ENCODE measurements at regions not wholly inside any gene's neighbourhood (a gene's known extent, or its start where the extent isn't known, plus 50 kb on each side); places are given as distances from the start of the nearest gene placed in this dataset.
"Not testable (repeated sequence)": the region's sequence is repeated elsewhere in the genome, so short reads cannot be mapped to it uniquely, and the experiment has no call there.

GRCh38 chr12:78338054-78338785 lies 507.5 kb downstream of the NAV3 start:
- no peak for DNase-seq

GRCh38 chr12:78340406-78340805 lies 509.7 kb downstream of the NAV3 start:
- no peak for DNase-seq

DNA sequence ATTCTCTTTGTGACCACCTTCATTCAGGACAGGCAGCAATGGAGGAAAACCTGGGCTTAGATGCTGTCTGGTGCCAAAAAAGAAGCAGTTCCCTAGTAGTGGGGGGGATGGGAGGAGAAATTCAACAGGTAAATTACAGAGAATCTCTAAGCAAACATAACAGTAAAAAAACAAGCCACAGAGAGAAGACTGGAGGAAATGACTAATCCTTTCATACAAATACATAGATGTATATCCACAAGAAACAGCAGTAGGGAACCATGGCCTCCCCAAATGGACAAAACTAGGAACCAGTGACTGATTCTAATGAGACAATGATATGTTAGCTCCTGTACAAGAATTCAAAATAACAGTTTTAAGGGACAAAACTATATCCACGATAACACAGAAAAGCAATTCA lies 513.0 kb downstream of the NAV3 start:
- no peak for DNase-seq

GRCh38 chr12:78359520-78359919 lies 505.1 kb upstream of the SYT1 start:
- peak; percentile 27 for DNase-seq

DNA sequence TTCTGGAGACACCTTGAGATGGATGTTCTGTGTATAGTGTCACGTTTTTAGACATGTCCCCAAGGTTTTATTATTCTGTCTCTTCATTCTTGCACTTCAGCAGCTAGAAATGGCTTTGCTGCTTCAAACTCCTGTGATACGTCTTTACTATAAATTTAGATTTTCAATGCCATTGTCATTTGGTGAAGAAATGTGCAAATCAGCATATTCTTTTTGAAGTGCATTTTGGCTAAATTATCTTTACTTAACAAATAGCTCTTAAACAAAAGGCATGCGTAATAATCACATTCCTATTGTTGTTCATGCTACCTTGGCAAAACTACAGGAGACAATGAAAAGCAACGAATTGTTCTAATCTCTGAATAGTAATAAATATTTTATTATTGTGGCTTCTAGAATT lies 502.9 kb upstream of the SYT1 start:
- DNase-seq: no peak

DNA sequence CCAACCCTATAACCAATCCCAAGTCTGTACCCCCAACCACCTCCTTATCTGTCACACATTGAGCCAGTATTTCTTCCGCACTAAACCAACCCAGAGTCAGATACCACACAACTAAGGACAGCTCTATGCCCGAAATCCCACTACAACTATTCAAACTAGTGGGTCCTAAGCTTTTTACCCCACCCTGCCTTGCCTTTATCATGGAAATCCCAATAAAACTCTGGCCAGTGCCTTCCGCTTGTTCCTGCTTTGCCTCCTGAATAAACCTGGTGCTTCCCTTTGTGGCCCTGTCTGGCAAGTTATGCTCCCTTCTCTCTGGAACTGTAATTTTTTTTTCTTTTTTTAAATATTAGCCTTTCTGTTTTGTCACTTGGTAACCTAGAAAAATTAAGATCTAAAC lies 493.3 kb upstream of the SYT1 start:
- DNase-seq: no peak

DNA sequence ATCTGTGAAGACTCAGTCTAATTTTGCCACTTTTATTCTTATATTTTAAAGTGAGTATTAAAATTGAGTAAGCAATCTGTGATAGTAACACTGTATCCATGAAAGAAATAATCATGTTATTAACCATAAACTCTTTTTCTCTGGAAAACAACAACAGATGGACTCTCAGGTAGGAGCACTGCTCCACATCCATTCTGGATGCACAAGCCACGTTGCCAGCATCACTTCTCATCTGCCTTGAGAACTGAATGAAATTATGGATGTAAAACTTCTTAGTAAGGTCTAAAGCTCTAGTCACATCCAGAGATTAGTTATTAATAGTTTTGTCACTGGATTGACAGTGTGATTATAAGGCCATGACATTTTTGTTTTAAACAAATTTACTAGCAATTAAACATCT lies 489.1 kb upstream of the SYT1 start:
- no peak for DNase-seq

GRCh38 chr12:78376257-78376656 lies 488.3 kb upstream of the SYT1 start:
- DNase-seq: no peak

DNA sequence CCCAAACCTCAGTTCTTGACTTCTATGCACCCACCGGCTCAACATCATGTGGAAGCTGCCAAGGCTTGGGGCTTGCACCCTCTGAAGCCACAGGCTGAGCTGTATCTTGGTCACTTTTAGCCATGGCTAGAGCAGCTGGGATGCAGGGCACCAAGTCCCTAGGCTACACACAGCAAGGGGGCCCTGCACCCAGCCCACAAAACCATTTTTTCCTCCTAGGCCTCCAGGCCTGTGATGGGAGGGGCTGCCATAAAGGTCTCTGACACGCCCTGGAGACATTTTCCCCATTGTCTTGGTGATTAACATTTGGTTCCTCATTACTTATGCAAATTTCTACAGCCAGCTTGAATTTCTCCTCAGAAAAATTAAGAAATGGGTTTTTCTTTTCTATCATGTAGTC lies 485.5 kb upstream of the SYT1 start:
- DNase-seq: not testable (repeated sequence)

- no peak for DNase-seq
Measured at GRCh38 chr12:78383414-78383813, 481.2 kb upstream of the SYT1 start.

DNA sequence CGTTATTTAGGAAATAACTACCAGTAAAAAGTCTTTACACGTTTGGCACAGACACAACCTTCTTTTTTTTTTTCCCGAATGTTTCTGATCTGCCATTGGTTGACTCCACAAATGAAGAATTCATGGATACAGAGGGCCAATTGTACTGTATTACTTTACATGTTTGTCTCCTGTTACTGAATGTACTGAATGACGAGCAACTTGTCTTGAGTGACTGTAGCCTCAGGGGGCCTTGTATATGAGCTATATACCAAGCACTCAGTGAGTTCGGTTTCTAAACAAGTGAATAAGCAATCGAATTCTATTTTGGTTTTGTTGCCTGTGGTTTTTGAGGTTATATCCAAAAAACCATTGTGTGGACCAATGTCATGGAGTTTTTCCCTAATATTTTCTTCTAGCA lies 480.0 kb upstream of the SYT1 start:
- no peak for DNase-seq

DNA sequence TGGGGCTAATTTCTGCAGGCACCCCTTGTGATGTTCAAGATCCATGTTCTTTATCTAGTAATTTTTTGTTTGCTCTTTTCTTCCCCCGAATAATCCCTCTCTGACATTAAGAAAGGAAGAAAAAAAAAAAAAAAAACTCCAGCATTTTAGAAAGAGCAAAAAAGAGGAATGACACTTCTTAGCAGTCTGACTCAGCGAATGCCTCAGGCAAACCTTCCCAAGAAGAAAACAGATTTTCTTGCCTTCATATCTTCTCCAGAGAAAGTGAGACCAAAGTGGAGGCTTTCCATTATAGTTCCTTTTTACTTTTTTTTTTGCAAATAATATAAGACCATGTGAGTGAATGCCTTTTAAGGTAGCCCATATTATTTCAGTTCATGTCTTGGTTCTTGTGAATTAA lies 479.0 kb upstream of the SYT1 start:
- DNase-seq: no peak

DNA sequence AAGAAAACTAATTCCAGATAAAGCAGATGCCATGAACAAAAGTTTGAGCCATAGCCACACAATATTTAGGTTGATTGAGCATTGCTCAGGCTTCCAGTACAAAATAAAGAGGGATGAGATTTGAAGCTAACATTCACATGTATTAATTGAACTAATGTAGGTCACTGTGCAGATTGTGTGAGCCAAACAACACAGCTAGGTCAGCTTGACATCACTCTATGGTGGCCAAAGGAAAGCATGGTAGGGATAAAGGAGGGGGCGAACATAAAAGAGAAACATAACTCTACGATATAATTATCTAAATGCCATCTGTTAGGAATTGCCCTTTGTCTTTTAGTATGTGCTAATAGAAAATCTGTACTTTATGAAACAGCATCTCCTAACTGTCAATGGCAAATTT lies 477.7 kb upstream of the SYT1 start:
- DNase-seq: no peak

GRCh38 chr12:78387721-78388120 lies 476.9 kb upstream of the SYT1 start:
- DNase-seq: no peak

- DNase-seq: peak; percentile 25
Measured at GRCh38 chr12:78388461-78388860, 476.1 kb upstream of the SYT1 start.

- no peak for DNase-seq
Measured at GRCh38 chr12:78390920-78391319, 473.7 kb upstream of the SYT1 start.

- DNase-seq: peak; percentile 60
Measured at GRCh38 chr12:78392918-78393317, 471.7 kb upstream of the SYT1 start.

DNA sequence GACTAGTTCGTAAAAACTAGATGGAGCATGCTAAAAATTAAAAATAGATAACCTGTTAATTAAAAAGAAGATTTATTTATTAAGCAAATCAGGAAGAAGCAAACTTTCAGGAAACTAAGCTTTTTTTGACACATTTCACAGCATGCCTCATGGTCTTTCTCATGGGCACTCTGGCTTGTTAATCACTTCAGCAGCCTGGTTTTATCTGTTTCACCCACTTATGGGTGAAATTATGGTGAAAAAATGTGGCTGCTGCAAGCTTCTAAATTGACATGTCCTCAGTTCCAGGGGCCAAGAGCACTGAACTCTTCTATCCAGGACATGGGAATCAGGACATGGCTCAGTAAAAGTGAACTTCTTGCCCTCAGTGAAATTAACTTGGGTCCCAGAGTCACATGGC lies 468.6 kb upstream of the SYT1 start:
- no peak for DNase-seq

DNA sequence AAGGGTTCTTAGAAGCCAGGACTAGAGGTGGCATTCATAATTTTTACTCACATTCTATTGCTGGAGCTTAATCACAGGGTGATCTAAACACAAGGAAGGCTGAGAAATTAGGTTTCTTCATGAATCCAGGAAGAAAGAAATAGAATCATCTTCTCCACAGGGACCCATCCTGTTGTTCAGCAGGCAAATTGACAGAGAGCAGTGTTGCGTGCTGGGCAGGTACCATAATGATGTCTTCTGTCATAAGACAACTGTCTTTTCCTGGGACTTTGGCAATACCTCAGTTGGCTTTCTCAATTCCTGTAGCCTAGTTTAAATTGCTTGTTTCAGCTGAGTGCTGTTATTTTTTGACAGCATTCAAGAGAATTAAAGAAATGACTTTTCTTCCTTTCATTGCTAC lies 468.0 kb upstream of the SYT1 start:
- DNase-seq: no peak

DNA sequence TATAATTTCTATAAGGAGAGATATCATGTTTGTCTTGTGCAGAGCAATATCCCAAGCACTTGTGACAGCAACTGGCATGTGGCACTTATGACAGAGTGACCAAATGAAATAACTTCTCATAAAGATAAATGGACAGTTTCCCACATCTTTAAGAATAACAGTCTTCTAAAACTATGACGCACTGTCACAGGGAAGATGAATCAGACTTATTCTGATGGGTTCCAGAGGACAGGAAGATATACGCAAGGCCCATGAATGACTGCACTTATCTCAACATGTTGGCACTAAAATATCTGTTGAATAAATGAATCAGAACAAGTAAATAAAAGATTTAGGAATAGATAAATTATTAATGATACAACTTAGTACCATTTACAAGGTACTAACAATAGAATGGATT lies 465.8 kb upstream of the SYT1 start:
- no peak for DNase-seq

DNA sequence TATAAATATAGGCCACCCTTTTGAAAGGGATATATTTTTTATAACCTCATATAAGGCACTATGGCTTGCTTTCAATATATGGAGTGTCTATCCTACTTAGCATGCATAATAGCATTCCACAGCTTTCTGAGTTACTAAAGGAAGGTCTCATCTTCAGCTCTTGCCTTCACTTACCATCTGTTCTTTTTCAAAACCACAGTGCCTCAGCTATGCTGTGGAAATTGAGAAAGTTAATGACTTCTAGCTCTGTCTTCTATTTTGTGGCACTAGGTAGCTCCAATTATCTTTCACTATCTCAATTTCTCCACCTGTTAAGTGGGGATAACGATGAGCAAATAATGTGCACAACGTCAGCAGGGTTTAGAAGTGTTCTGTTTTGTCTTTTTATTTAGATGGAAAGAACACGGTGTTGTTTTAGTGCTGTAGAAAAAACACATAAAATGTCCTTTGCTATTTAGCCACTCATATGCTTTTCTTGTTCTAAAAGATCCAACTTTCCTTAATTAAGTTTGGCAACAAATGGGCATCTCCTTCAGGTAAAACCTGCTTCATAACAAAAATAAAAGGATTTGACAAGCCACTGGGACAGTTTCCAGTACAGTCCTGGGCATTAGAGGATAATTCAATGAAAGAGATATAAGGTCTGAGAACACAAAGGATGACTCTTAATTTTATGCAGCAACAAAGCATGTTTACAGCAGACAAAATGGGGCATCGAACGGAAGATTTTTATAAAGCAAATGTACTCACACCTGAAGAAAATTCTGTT lies 462.0 kb upstream of the SYT1 start:
- no peak for DNase-seq

DNA sequence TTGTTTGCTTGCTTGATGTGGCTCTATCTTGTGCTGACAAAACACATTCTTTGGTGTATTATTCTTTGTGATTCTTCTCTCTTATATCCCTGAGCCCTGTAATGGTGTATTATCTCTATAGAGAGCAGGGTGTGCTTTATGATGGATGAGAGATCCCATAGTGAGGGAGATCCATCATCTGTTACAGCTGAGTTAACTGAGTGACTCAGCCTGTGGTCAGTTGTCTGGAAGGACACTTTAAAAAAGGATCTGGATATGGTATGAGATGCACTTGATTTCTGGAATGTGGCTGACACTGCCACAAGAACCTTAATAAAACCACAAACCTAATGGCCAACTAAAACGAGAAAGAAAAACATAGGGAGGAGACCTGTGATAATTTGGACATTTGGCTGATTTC lies 461.4 kb upstream of the SYT1 start:
- peak; percentile 29 for DNase-seq

DNA sequence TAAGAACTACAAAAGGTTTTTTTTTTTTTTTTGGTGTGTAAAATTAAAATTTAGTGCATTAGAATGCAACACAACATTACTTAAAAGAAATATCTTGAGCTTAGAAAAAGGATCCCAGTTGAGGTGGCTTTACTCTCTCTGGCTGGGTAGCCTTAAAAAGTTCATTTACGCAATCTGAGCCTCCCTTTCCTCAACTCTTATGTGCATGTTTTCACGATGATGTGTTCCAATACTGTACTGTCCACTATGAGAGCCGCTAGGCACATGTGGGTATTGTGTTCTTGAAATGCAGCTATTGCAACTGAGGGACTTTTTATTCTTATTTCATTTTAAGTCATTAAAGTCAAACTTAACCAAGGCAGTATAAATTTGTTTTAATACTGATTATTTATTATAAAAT lies 460.9 kb upstream of the SYT1 start:
- DNase-seq: no peak

DNA sequence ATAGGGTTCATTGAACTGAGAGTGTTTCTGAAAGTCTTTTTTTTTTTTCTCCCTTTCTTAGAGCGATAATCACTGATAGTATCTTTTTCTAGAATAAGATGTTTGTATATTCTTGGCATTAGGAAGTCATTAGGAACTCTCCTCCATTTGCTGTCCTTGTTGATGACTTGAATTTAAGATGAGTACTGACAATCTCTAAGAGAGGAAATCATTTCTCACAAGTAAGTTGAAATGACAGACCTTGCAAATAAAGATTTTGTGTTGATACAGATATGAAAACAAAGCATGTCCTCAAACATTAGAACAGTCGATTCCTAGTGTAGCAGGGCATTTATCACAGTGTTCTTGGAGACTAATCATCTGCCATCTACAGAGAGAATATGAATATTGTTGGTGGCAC lies 458.4 kb upstream of the SYT1 start:
- no peak for DNase-seq

- DNase-seq: peak; percentile 65
Measured at GRCh38 chr12:78406828-78407227, 457.7 kb upstream of the SYT1 start.

Measured in OCI-M1 (cell line).